WTC11 (cell line): ENCODE measurements at regions not wholly inside any gene's neighbourhood (a gene's known extent, or its start where the extent isn't known, plus 50 kb on each side); places are given as distances from the start of the nearest gene placed in this dataset.

Source experiments
- CREB1 ChIP-seq: sonication (generic); formaldehyde crosslinking; IDR thresholded peaks from 2 replicates; pipeline ENCODE4 v1.8.0; 2023; ENCODE audit warnings: mild to moderate bottlenecking, missing genetic modification reagents
- KAT7 ChIP-seq: sonication (generic); formaldehyde crosslinking; IDR thresholded peaks from 2 replicates; pipeline ENCODE4 v1.8.1; 2023; ENCODE audit warnings: missing genetic modification reagents, mild to moderate bottlenecking, borderline replicate concordance
- MXD4 ChIP-seq: fragments of 250-450 bp; sonication (Bioruptor Pico); IDR thresholded peaks from 2 replicates; pipeline ENCODE4 v1.8.0; 2021; ENCODE audit warnings: mild to moderate bottlenecking, moderate library complexity, borderline replicate concordance
- NFE2L1 ChIP-seq: sonication (generic); formaldehyde crosslinking; IDR thresholded peaks from 2 replicates; pipeline ENCODE4 v1.8.1; 2023; ENCODE audit warnings: missing genetic modification reagents
- OVOL2 ChIP-seq: fragments of 250-450 bp; sonication (Bioruptor Pico); IDR thresholded peaks from 2 replicates; pipeline ENCODE4 v1.9.0; 2021; ENCODE audit warnings: mild to moderate bottlenecking, borderline replicate concordance
- RORB ChIP-seq: fragments of 250-450 bp; sonication (Bioruptor Pico); IDR thresholded peaks from 2 replicates; pipeline ENCODE4 v1.9.0; 2021; ENCODE audit warnings: mild to moderate bottlenecking
- TF ChIP-seq, protein P1 (sequence below): fragments of 200-600 bp; IDR thresholded peaks from 2 replicates; pipeline ENCODE4 v1.8.0; 2022; ENCODE audit warnings: antibody characterized with exemption
- TF ChIP-seq, protein P2 (sequence below): sonication (generic); formaldehyde crosslinking; IDR thresholded peaks from 2 replicates; pipeline ENCODE4 v1.8.1; 2023; ENCODE audit warnings: mild to moderate bottlenecking, missing genetic modification reagents
- TF ChIP-seq, protein P3 (sequence below): sonication (generic); formaldehyde crosslinking; IDR thresholded peaks from 2 replicates; pipeline ENCODE4 v1.8.0; 2022; ENCODE audit warnings: mild to moderate bottlenecking, missing genetic modification reagents
- TF ChIP-seq, protein P4 (sequence below): fragments of 250-450 bp; sonication (Bioruptor Pico); conservative IDR thresholded peaks from 2 replicates; pipeline ENCODE4 v1.9.0; 2021; ENCODE audit warnings: mild to moderate bottlenecking
- TF ChIP-seq, protein P5 (sequence below): sonication (generic); formaldehyde crosslinking; IDR thresholded peaks from 2 replicates; pipeline ENCODE4 v1.8.1; 2023; ENCODE audit warnings: mild to moderate bottlenecking, missing genetic modification reagents, moderate library complexity

DNA sequence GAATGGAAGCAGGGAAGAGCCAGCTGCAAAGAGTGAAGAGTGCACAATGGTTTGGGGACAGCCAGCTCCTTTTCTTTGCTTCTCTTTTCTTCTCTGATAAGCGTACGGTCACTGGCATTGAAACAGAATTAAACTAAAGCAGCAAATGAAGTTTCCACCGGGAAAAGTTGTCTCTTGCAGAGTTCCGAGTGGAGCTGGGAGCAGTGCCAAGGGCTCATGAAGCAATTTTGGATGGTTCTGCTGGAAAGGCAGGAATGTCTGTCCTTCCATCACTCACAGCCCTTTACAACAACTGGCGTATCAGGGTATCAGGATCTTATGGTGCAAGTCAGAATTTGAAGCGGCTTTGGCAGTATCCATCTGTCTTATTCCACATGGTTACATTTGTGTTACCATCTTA, 1042.9 kb downstream of the NTRK3 start:
- TF ChIP-seq, protein P1, sequence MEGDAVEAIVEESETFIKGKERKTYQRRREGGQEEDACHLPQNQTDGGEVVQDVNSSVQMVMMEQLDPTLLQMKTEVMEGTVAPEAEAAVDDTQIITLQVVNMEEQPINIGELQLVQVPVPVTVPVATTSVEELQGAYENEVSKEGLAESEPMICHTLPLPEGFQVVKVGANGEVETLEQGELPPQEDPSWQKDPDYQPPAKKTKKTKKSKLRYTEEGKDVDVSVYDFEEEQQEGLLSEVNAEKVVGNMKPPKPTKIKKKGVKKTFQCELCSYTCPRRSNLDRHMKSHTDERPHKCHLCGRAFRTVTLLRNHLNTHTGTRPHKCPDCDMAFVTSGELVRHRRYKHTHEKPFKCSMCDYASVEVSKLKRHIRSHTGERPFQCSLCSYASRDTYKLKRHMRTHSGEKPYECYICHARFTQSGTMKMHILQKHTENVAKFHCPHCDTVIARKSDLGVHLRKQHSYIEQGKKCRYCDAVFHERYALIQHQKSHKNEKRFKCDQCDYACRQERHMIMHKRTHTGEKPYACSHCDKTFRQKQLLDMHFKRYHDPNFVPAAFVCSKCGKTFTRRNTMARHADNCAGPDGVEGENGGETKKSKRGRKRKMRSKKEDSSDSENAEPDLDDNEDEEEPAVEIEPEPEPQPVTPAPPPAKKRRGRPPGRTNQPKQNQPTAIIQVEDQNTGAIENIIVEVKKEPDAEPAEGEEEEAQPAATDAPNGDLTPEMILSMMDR = no peak
- TF ChIP-seq CREB1 (CRISPR knock-in tag) (no peak), RORB (no peak), OVOL2 (CRISPR knock-in tag) (no peak), MXD4 (no peak), NFE2L1 (no peak), KAT7 (CRISPR knock-in tag) (no peak)
- TF ChIP-seq, protein P2, sequence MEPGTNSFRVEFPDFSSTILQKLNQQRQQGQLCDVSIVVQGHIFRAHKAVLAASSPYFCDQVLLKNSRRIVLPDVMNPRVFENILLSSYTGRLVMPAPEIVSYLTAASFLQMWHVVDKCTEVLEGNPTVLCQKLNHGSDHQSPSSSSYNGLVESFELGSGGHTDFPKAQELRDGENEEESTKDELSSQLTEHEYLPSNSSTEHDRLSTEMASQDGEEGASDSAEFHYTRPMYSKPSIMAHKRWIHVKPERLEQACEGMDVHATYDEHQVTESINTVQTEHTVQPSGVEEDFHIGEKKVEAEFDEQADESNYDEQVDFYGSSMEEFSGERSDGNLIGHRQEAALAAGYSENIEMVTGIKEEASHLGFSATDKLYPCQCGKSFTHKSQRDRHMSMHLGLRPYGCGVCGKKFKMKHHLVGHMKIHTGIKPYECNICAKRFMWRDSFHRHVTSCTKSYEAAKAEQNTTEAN (CRISPR knock-in tag) = no peak
- TF ChIP-seq, protein P3, sequence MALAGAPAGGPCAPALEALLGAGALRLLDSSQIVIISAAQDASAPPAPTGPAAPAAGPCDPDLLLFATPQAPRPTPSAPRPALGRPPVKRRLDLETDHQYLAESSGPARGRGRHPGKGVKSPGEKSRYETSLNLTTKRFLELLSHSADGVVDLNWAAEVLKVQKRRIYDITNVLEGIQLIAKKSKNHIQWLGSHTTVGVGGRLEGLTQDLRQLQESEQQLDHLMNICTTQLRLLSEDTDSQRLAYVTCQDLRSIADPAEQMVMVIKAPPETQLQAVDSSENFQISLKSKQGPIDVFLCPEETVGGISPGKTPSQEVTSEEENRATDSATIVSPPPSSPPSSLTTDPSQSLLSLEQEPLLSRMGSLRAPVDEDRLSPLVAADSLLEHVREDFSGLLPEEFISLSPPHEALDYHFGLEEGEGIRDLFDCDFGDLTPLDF = no peak
- TF ChIP-seq, protein P4, sequence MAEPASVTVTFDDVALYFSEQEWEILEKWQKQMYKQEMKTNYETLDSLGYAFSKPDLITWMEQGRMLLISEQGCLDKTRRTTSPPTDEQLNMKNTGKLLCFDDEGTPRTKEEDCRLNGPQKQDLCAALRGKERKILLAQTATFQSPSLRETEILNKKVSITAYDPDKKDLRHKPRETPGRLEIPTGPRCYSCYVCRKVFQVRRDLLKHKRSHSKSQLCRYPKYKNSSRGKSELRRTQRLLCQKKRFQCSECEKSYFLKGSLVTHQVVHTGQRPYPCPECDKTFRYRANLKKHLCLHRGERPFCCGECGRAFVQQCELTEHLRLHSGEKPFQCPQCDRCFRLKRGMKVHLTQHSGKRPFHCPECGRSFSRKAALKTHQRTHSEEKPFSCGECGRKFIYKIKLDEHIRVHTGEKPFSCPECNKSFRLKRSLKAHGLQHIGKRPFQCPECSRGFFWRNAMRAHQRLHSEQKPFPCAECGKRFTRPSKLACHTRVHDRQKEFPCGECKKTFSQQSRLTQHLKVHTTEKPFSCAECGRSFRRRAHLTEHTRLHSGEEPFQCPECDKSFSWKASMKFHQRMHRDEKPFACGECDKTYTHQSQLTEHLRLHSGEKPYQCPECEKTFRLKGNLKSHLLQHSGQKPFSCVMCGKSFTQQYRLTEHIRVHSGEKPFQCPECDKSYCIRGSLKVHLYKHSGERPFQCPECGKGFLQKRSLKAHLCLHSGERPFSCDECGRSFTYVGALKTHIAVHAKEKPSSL = no peak
- TF ChIP-seq, protein P5, sequence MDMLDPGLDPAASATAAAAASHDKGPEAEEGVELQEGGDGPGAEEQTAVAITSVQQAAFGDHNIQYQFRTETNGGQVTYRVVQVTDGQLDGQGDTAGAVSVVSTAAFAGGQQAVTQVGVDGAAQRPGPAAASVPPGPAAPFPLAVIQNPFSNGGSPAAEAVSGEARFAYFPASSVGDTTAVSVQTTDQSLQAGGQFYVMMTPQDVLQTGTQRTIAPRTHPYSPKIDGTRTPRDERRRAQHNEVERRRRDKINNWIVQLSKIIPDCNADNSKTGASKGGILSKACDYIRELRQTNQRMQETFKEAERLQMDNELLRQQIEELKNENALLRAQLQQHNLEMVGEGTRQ = no peak
